ENCODE measurements at regions not wholly inside any gene's neighbourhood (a gene's known extent, or its start where the extent isn't known, plus 50 kb on each side); places are given as distances from the start of the nearest gene placed in this dataset.

GRCh38 chr21:28378026-28378425, 614.7 kb downstream of the LTN1 start:
- no peak for TF ChIP-seq CTCF (IDR thresholded peaks at IDR 0.05; ENCODE audit: insufficient read depth, low read depth, low read length)
- TF ChIP-seq EZH2 (IDR thresholded peaks at IDR 0.05; ENCODE audit: insufficient read depth, low read length) = no peak
